GM12801 (cell line): ENCODE measurements at regions not wholly inside any gene's neighbourhood (a gene's known extent, or its start where the extent isn't known, plus 50 kb on each side); places are given as distances from the start of the nearest gene placed in this dataset.

ENCODE experiments used
- TF ChIP-seq, protein P1 (sequence below): IDR thresholded peaks from one replicate; pipeline ENCODE4 v1.5.1; 2011; ENCODE audit warnings: control low read depth; ENCODE audit not compliant: insufficient read length; ENCODE audit errors: extremely low read depth

DNA sequence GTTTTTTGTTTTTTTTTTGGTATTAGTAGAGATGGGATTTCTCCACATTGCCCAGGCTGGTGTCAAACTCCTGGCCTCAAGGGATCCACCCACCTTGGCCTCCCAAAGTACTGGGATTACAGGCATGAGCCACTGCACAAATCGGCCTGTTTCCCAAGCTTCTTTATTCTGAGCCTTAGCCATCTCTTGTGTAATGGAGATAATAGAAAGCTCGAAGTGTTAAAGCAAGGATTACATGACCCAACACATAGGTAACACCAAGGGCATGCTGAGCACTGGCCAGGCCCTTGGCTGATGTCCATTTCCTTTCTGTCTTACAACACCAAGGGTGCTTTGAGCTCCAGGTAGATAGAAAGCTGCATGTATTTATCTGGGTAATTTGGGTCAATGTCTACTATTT lies 187.8 kb upstream of the MEX3C start:
- TF ChIP-seq, protein P1, sequence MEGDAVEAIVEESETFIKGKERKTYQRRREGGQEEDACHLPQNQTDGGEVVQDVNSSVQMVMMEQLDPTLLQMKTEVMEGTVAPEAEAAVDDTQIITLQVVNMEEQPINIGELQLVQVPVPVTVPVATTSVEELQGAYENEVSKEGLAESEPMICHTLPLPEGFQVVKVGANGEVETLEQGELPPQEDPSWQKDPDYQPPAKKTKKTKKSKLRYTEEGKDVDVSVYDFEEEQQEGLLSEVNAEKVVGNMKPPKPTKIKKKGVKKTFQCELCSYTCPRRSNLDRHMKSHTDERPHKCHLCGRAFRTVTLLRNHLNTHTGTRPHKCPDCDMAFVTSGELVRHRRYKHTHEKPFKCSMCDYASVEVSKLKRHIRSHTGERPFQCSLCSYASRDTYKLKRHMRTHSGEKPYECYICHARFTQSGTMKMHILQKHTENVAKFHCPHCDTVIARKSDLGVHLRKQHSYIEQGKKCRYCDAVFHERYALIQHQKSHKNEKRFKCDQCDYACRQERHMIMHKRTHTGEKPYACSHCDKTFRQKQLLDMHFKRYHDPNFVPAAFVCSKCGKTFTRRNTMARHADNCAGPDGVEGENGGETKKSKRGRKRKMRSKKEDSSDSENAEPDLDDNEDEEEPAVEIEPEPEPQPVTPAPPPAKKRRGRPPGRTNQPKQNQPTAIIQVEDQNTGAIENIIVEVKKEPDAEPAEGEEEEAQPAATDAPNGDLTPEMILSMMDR, result no peak

DNA sequence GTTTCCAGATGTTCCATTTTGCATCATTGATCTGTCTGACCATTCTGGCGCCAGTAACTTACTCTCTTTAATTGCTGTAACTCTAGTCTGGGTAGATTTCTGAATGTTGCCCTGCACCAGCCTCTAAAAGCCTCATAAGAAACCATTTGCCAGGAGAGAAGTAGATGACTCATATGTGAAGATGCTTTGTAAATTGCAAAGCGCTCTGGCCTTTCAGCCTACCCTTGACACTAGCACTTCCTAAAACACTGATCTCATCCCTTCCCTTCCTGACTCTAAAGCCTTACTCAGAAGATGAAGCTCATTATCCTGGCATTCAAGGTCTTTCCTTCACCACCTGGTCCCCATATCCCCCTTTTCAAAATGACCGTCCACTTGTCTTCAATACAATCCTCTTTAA lies 193.2 kb upstream of the MEX3C start:
- TF ChIP-seq, protein P1, result no peak

DNA sequence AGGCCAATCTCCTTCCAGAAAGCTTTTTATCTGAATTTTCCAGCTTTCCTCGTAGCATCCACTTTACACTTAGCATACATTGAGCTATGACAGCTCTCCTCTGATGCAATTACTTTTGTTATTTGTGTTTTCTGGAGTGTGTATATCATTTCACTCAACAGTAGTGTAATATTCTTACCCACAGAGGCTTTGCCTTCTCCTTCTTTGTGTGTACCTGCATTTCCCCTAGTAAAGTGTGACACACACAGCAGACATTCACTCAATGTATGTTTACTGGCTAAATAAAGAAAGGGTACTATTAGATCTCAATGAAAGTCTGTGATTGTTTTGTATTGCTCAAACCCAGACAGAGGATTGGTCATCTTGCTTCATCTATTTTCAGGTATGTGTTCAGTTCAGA lies 193.7 kb upstream of the MEX3C start:
- TF ChIP-seq, protein P1, result no peak

DNA sequence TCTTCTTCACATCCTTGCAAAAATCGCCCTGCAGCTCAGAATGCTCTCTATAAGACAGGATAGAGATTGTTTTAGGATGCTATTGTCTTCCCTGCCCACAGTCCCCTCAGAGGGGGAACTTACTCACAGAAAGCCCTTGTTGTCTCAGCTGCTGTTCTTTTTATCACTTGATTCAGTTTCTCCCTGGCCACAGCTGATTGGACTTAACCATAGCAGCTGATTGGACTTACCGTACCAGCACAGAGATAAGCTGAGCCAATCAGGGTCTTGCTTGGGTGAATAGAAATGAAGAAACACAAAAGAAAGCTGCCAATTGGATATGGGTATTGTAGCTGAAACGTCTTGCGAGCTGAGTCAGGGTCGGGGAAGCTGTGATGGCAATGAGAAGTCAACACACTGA lies 194.2 kb upstream of the MEX3C start:
- TF ChIP-seq, protein P1, result no peak

DNA sequence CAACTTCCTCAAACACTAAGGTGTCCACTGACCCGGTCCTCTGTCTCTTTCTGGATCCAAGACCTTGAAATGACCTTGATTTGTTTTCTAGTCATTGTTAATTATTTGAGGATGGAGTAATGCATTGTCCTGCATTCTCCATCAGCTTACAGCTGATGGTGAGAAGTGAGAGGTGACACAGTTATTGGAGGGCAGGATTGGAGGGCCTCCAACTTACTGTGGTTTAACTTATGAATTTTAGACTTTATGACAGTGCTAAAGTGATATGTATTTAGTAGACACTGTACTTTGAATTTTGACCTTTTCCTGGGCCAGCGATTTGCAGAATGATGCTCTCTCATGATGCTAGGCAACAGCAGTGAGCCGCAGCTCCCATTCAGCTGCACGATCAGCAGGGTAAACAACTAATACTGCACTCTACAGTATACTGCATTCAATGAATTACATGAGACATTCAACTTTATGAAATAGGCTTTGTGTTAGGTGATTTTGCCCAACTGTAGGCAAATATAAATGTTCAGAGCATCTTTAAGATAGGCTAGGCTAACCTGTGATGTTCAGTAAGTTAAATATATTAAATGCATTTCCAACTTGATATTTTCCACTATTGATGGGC lies 200.0 kb upstream of the MEX3C start:
- TF ChIP-seq, protein P1, result no peak

DNA sequence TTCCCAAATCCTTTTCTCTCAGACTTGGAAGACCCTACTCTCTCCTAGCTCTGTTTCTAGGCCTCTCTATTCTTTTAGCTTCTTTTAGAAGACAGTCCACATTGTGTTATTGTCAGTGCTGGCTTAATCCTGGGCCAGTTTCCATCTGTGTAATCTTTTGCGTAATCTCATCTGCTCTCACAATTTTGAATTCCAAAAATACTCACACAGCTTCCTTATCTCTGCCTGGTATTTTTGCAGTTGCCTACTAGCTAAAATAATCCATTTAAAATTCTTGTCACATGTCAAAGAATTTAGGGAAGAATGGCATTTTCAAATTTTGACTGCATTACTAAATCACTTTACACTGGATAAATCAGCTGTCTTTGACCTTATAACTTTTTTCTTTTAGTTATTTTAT lies 200.6 kb upstream of the MEX3C start:
- TF ChIP-seq, protein P1, result no peak

DNA sequence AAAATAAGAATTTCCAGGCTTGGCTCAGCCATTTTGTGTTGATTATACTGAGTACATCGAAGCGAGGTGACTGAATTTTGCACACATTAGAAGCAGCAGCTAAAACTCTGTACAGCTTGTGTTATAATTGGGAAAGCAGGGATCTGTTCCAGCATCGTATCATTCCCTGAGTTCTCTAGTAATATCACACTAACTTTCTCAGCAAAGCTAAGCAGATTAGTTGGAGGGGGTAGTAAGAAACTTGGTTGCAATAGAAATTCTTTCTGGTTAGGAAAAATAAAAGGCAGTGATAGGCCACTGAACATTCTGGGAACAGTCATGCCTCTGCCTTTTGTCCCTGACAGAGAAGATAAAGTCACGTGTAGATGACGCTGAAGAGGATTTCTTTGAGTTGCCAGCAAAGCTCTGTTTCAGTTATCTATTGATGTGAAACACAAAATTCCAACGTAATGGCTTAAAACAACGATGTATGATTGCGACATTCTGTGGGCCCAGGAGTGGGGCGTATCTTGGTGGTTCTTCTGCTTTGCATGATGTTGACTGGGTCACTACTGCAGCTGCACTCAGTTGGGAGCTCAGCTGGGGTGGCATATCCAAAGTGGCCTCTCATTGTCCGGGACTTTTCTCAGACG lies 202.1 kb upstream of the MEX3C start:
- TF ChIP-seq, protein P1, result no peak
